ENCODE measurements at regions not wholly inside any gene's neighbourhood (a gene's known extent, or its start where the extent isn't known, plus 50 kb on each side); places are given as distances from the start of the nearest gene placed in this dataset.

DNA sequence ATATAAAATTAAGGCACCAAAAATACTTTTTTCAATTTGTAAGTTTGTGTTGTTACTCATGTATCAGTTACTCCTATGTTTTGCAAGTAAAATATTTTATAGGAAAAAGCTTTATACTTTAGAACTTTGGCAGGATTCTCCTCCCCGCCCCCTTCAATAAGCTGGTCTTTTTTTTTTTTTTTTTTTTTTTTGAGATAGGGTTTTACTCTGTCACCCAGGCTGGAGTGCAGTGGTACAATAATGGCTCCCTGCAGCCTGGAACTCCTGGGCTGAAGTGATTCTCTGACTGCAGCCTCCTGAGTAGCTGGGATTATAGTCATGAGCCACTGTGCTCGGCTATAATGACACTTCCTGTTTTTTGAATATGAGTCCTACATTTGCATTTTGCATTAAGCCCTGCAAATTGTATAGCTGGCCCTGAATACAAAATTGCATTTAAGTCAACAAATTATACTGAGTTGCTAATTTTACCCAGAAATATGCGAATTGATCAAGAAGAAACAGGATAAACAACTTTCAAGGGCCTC, 192.9 kb downstream of the PIK3R1 start:
- no peaks in the 10 kb centered on the region for H3K9me3 ChIP-seq (ENCODE audit: insufficient read depth, low read length, severe bottlenecking)
- H3K4me1 ChIP-seq (ENCODE audit: insufficient read depth, low read length), result peaks cover 20% of the 10 kb centered on the region
- H3K27ac ChIP-seq (ENCODE audit: low read length), result no peak overlapping the region
- DNase-seq (no peak), ATAC-seq (ENCODE audit: insufficient read depth, low read depth) (no peak)
- TF ChIP-seq EZH2 (IDR thresholded peaks at IDR 0.05; ENCODE audit: borderline replicate concordance, low read depth, low read length, severe bottlenecking), result no peak
- TF ChIP-seq, protein P1, sequence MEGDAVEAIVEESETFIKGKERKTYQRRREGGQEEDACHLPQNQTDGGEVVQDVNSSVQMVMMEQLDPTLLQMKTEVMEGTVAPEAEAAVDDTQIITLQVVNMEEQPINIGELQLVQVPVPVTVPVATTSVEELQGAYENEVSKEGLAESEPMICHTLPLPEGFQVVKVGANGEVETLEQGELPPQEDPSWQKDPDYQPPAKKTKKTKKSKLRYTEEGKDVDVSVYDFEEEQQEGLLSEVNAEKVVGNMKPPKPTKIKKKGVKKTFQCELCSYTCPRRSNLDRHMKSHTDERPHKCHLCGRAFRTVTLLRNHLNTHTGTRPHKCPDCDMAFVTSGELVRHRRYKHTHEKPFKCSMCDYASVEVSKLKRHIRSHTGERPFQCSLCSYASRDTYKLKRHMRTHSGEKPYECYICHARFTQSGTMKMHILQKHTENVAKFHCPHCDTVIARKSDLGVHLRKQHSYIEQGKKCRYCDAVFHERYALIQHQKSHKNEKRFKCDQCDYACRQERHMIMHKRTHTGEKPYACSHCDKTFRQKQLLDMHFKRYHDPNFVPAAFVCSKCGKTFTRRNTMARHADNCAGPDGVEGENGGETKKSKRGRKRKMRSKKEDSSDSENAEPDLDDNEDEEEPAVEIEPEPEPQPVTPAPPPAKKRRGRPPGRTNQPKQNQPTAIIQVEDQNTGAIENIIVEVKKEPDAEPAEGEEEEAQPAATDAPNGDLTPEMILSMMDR (IDR thresholded peaks at IDR 0.05; ENCODE audit: borderline replicate concordance, extremely low read depth, low read length, poor library complexity, severe bottlenecking), result no peak
- H2AFZ ChIP-seq (ENCODE audit: low read depth, low read length), result no peak overlapping the region
- no peak overlapping the region for H3K4me2 ChIP-seq (ENCODE audit: insufficient read depth, low read length)
- H3K4me3 ChIP-seq (ENCODE audit: low read depth in 1 of 2, low read length in 2 of 2), result no peak overlapping the region
- no peaks in the 10 kb centered on the region for H3K36me3 ChIP-seq (ENCODE audit: insufficient read depth, low read length)
- H3K79me2 ChIP-seq (ENCODE audit: insufficient read depth, low read length), result no peaks in the 10 kb centered on the region
- H4K20me1 ChIP-seq (ENCODE audit: insufficient read depth, low read length), result no peaks in the 10 kb centered on the region
- no peaks in the 10 kb centered on the region for H3K27me3 ChIP-seq (ENCODE audit: insufficient read depth, low read length, poor library complexity)
- no peak overlapping the region for H3K9ac ChIP-seq (ENCODE audit: low read depth, low read length)

DNA sequence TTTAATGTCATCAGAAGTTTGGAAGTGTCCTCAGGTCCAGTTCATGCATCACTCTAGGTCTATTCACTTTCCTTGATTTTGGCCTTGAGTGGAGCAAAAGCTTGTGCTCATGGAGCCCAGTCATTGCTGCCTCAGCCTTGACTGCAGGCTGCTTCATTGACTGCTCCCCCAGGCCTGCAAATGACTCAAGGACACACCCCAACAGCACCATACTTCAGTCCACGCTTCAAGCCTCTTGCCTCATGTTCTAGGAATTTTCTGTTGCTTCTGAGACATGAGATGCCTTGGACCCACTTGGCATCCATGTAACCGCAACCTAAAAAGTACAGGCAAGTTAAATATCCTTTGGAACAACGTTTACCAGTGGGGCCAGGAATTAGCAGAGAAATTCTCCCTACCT, 193.7 kb downstream of the PIK3R1 start:
- Histone ChIP-seq H3K27ac (ENCODE audit: low read length) (no peak overlapping the region), H3K79me2 (ENCODE audit: insufficient read depth, low read length) (no peaks in the 10 kb centered on the region), H2AFZ (ENCODE audit: low read depth, low read length) (no peak overlapping the region), H3K27me3 (ENCODE audit: insufficient read depth, low read length, poor library complexity) (no peaks in the 10 kb centered on the region), H3K36me3 (ENCODE audit: insufficient read depth, low read length) (no peaks in the 10 kb centered on the region), H3K4me2 (ENCODE audit: insufficient read depth, low read length) (no peak overlapping the region), H4K20me1 (ENCODE audit: insufficient read depth, low read length) (no peaks in the 10 kb centered on the region), H3K4me1 (ENCODE audit: insufficient read depth, low read length) (peaks cover 27% of the 10 kb centered on the region), H3K9ac (ENCODE audit: low read depth, low read length) (no peak overlapping the region), H3K9me3 (ENCODE audit: insufficient read depth, low read length, severe bottlenecking) (no peaks in the 10 kb centered on the region), H3K4me3 (ENCODE audit: low read depth in 1 of 2, low read length in 2 of 2) (no peak overlapping the region)
- DNase-seq (no peak), ATAC-seq (ENCODE audit: insufficient read depth, low read depth) (no peak)
- TF ChIP-seq EZH2 (IDR thresholded peaks at IDR 0.05; ENCODE audit: borderline replicate concordance, low read depth, low read length, severe bottlenecking), result no peak
- TF ChIP-seq, protein P1 (IDR thresholded peaks at IDR 0.05; ENCODE audit: borderline replicate concordance, extremely low read depth, low read length, poor library complexity, severe bottlenecking), result no peak

DNA sequence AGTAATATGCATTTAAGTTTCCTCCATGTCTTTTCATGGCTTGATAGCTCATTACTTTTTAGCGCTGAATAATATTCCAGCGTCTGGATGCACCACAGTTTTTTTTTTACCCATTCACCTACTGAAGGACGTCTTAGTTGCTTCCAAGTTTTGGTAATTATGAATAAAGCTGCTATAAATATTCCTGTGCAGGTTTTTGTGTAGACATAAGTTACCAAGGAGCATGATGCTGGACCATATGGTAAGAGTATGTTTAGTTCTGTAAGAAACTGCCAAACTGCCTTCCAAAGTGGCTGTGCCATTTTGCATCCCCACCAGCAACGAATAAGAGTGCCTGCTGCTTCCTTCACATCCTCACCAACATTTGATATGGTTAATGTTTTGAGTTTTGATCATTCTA, 195.6 kb downstream of the PIK3R1 start:
- H2AFZ ChIP-seq (ENCODE audit: low read depth, low read length), result no peak overlapping the region
- H3K4me3 ChIP-seq (ENCODE audit: low read depth in 1 of 2, low read length in 2 of 2), result no peak overlapping the region
- TF ChIP-seq, protein P1 (IDR thresholded peaks at IDR 0.05; ENCODE audit: borderline replicate concordance, extremely low read depth, low read length, poor library complexity, severe bottlenecking), result no peak
- TF ChIP-seq EZH2 (IDR thresholded peaks at IDR 0.05; ENCODE audit: borderline replicate concordance, low read depth, low read length, severe bottlenecking), result no peak
- H3K79me2 ChIP-seq (ENCODE audit: insufficient read depth, low read length), result no peaks in the 10 kb centered on the region
- no peak overlapping the region for H3K9ac ChIP-seq (ENCODE audit: low read depth, low read length)
- H4K20me1 ChIP-seq (ENCODE audit: insufficient read depth, low read length), result no peaks in the 10 kb centered on the region
- no peak overlapping the region for H3K4me2 ChIP-seq (ENCODE audit: insufficient read depth, low read length)
- no peaks in the 10 kb centered on the region for H3K36me3 ChIP-seq (ENCODE audit: insufficient read depth, low read length)
- H3K4me1 ChIP-seq (ENCODE audit: insufficient read depth, low read length), result peaks cover 44% of the 10 kb centered on the region
- H3K27ac ChIP-seq (ENCODE audit: low read length), result no peak overlapping the region
- no peak for ATAC-seq (ENCODE audit: insufficient read depth, low read depth)
- H3K9me3 ChIP-seq (ENCODE audit: insufficient read depth, low read length, severe bottlenecking), result no peaks in the 10 kb centered on the region
- H3K27me3 ChIP-seq (ENCODE audit: insufficient read depth, low read length, poor library complexity), result no peaks in the 10 kb centered on the region
- DNase-seq, result no peak

Data from DND-41 (cell line).